ENCODE measurements at regions not wholly inside any gene's neighbourhood (a gene's known extent, or its start where the extent isn't known, plus 50 kb on each side); places are given as distances from the start of the nearest gene placed in this dataset.

DNA sequence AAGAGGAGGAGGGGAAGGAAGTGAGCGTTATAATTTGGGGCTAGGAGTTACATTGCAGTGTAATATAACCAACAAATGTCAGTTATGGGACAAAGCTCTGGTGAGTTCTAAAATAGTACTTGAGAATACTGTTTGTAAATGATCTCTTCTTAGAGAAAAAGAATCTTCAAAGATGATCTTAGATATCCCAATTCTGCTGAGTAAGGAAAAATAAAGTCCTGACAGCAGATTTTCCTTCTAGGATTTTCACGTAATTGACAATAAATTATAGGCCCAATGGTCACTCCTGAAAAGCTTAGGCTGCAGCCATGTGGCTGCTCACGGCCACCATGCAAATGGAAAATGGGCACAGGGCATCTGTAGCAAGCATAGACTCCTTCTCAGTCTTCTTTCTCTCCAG lies 241.6 kb downstream of the SIPA1L2 start:
- H3K4me3 ChIP-seq (ENCODE audit: low read depth, low read length) = no peak overlapping the region
- no peak for DNase-seq
- TF ChIP-seq, protein P1, sequence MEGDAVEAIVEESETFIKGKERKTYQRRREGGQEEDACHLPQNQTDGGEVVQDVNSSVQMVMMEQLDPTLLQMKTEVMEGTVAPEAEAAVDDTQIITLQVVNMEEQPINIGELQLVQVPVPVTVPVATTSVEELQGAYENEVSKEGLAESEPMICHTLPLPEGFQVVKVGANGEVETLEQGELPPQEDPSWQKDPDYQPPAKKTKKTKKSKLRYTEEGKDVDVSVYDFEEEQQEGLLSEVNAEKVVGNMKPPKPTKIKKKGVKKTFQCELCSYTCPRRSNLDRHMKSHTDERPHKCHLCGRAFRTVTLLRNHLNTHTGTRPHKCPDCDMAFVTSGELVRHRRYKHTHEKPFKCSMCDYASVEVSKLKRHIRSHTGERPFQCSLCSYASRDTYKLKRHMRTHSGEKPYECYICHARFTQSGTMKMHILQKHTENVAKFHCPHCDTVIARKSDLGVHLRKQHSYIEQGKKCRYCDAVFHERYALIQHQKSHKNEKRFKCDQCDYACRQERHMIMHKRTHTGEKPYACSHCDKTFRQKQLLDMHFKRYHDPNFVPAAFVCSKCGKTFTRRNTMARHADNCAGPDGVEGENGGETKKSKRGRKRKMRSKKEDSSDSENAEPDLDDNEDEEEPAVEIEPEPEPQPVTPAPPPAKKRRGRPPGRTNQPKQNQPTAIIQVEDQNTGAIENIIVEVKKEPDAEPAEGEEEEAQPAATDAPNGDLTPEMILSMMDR (IDR thresholded peaks at IDR 0.05; ENCODE audit: low read depth, low read length) = no peak
- H3K4me1 ChIP-seq = no peaks in the 10 kb centered on the region
- H3K9me3 ChIP-seq = no peaks in the 10 kb centered on the region
- no peaks in the 10 kb centered on the region for H3K27me3 ChIP-seq
- no peaks in the 10 kb centered on the region for H3K36me3 ChIP-seq

DNA sequence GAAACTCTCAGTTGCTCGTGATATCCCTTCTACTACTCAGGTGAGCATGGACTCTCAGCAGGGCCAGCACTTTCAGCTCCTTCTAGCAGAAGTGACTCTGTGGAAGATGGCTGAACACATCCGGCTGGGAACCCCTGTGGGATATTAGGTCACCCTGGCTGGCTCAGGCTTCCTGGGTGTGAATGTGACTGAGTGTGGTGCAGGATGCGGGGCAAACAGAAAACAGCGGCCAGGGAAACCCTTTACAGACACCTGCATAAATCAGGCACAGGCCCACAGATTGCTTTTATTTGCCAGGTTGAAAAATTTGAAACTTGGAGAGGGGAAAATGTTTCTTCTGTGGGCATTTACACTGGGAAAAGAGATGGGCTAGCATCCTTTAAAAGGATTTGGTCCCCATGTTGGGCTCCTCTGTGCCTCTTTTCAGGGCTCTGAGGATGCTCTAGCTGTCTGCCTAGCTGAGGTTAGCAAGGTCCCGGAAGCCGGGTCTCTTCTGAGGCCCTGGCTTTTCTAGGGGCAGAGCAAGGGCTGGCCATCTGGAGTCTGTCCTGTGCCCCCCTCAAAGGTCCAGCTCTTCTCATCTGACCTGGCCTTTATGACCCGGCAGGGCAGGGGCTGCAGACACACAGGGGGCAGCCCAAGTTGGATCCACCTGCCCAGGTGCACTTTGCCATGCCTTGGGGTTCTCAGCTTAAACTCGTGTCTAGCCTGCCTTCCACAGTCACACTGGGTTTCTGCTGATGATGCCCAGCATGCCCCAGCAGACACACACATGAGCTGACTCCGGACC lies 243.0 kb downstream of the SIPA1L2 start:
- H3K4me1 ChIP-seq = no peaks in the 10 kb centered on the region
- no peak for DNase-seq
- no peaks in the 10 kb centered on the region for H3K27me3 ChIP-seq
- TF ChIP-seq, protein P1 (IDR thresholded peaks at IDR 0.05; ENCODE audit: low read depth, low read length) = no peak
- H3K9me3 ChIP-seq = no peaks in the 10 kb centered on the region
- no peak overlapping the region for H3K4me3 ChIP-seq (ENCODE audit: low read depth, low read length)
- H3K36me3 ChIP-seq = no peaks in the 10 kb centered on the region

DNA sequence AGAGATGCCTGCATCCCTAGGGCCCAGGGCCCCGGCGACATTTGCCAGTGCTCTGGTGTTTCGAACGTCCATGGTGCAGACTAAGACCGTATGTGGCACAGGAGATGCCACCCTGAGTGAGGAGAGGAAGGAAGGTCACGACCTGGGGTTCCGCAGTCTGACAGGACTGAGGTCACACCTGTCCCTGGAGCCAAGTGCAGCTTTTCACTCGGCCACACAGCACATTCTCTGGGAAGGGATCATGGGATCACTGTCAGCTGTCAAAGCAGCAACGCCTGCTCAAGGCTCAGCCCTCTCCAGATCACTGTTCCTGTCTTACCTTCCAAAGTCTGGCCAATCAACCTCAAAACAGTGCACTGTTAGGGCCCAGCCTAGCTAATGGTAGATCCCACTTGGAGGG lies 243.6 kb downstream of the SIPA1L2 start:
- DNase-seq = no peak
- Histone ChIP-seq H3K4me1 (no peaks in the 10 kb centered on the region), H3K4me3 (ENCODE audit: low read depth, low read length) (no peak overlapping the region), H3K27me3 (no peaks in the 10 kb centered on the region), H3K9me3 (no peaks in the 10 kb centered on the region), H3K36me3 (no peaks in the 10 kb centered on the region)
- TF ChIP-seq, protein P1 (IDR thresholded peaks at IDR 0.05; ENCODE audit: low read depth, low read length) = no peak

DNA sequence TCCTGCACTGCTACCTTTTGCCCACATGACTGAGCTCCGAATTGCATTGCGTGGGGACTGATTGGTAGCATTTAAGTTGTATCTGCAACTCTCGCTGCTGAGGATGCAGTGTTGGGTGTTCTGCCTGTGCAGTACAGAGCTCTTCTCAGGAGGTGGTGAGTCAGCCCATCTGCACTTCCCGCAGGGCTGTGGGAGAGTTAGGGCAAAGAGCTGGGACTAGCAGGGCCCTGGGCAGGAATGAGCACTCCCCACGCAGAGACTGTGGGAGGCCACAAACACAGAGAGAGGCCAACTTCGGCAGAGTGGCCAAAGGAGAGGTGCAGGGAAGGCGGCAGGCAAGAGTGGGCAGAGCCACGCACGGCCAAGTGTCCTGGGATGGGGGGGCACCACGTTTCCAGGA lies 244.7 kb downstream of the SIPA1L2 start:
- DNase-seq = no peak

DNA sequence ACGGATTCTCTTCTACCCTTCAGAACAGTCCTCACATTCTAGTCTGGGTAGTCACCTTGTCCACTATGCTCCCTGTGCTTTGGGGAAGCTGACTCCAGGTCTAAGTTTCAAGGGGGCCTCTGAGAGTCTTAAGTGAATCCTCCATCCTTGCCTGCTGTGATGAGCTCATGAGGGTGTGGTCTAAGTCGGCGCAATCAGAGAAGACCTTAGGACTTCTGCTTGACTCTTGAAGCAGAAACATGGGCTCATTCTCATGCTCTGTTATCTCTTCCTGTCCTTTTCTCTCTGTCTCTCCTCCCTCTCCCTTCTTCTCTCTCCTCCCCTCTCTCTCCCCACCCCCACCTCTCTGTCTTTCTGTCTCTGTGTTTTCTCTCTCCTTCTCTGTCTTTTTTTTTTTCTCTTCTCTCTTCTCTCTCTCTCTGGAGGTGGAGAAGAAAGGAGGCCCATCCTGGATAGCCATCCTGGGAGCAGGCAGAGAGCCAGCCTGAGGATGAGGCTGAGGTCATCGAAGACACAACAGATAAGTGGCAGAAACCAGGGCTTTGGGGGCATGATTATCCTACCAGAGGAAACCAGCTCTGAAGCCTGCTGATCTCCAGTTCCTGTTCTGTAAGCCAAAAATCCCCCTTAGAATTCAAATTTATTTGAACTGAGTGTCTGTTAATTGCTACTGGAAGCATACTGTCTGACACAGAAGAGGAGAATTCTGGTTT lies 245.6 kb downstream of the SIPA1L2 start:
- H3K4me1 ChIP-seq = no peaks in the 10 kb centered on the region
- H3K27me3 ChIP-seq = no peaks in the 10 kb centered on the region
- DNase-seq = no peak
- H3K36me3 ChIP-seq = no peaks in the 10 kb centered on the region
- H3K9me3 ChIP-seq = no peaks in the 10 kb centered on the region
- H3K4me3 ChIP-seq (ENCODE audit: low read depth, low read length) = no peak overlapping the region
- TF ChIP-seq, protein P1 (IDR thresholded peaks at IDR 0.05; ENCODE audit: low read depth, low read length) = no peak

More for the DNA sequence above, 244.7 kb downstream of the SIPA1L2 start:
- Histone ChIP-seq H3K4me3 (ENCODE audit: low read depth, low read length) (no peak overlapping the region), H3K9me3 (no peaks in the 10 kb centered on the region), H3K27me3 (no peaks in the 10 kb centered on the region), H3K4me1 (no peaks in the 10 kb centered on the region), H3K36me3 (no peaks in the 10 kb centered on the region)
- TF ChIP-seq, protein P1 (IDR thresholded peaks at IDR 0.05; ENCODE audit: low read depth, low read length) = no peak
